Testis (tissue), 2 donors: ENCODE measurements at regions not wholly inside any gene's neighbourhood (a gene's known extent, or its start where the extent isn't known, plus 50 kb on each side); places are given as distances from the start of the nearest gene placed in this dataset.

Source experiments
- CTCF ChIP-seq, 3 experiments: fragments of 450-650 bp in 2 of 3; fragments of 200-600 bp in 1 of 3; sonication (generic) in 1 of 3; IDR thresholded peaks; one replicate each; pipeline ENCODE4 v1.5.1; 2016 to 2019; ENCODE audit warnings: antibody characterized with exemption in 3 of 3, mild to moderate bottlenecking in 2 of 3, moderate library complexity in 1 of 3
- POLR2A ChIP-seq: fragments of 450-650 bp; IDR thresholded peaks from one replicate; pipeline ENCODE4 v1.6.1; 2017; ENCODE audit warnings: antibody characterized with exemption, mild to moderate bottlenecking, moderate library complexity

- no peak for TF ChIP-seq CTCF (IDR thresholded peaks at IDR 0.05)
- no peak for TF ChIP-seq POLR2A
These were observed 689.1 kb upstream of the LMCD1 start for GRCh38 chr3:7812490-7812889.
